ENCODE measurements at regions not wholly inside any gene's neighbourhood (a gene's known extent, or its start where the extent isn't known, plus 50 kb on each side); places are given as distances from the start of the nearest gene placed in this dataset.

DNA sequence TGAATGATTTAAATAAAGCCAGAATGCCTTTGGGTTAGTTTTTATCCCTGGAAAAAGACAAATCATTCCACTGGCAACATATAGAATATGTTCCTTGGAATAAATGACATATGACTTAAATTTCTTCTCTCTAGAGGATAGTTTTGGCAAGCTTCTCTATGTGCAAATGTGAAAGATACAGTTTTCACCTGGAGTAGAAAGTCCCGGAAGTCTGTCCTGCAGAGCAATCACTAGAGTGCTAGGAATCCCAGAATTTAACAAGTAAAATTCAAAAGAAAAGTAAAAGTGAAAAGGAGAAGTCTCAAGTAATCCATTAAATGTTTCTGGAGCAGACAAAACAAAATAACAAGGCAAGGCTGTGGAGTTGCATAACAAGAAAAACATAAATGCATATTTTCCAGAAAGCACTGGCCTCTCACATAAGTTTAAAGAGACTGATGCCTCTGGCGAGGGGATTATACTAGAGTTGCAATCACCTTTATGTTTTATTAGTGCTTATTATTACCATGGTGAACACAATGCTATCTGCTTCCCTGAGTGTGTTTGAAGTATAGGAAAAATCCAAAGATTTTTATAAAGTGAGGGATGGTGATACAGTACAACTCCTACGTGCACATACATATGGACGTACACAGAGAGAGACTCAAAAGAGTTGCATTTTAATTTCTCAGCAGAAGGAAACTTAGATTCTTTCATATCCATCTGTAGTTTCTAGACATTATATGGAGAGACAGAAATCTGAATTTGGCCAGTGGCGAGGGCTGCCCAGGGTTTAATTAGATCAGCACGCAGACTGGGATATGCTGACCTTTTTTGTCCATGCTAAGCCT lies 188.3 kb upstream of the ANKRD55 start:
- Mint-ChIP-seq H3K27ac (no peak overlapping the region), H3K27me3 (peaks cover 12% of the 10 kb centered on the region), H3K9me3 (ENCODE audit: low read depth) (peaks cover 24% of the 10 kb centered on the region), H3K36me3 (peaks cover 3% of the 10 kb centered on the region), H3K4me3 (no peak overlapping the region), H3K4me1 (no peaks in the 10 kb centered on the region)
- DNase-seq (no peak), ATAC-seq (no peak)
- CTCF ChIA-PET, result no interaction called here

DNA sequence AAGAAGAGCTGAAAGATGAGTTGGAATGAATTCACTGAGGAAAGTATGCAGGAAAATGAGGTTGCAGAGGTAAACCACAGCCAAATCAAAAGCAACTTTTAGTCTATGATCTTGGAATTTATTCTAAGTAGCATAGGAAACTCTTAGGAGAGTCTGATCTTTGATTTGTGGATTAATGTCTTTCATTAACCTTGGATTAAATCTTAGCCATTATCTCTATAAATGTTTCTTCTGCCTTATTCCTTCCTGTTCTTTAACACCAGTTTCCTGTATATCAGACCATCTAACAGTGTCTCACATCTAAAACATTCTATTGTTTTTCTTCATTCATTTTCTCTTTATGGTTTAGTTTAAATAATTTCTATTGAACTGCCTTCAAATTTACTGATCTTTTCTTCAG lies 187.2 kb upstream of the ANKRD55 start:
- Mint-ChIP-seq H3K9me3 (ENCODE audit: low read depth) (peaks cover 24% of the 10 kb centered on the region), H3K27ac (no peak overlapping the region), H3K4me1 (no peaks in the 10 kb centered on the region), H3K27me3 (peaks cover 12% of the 10 kb centered on the region), H3K4me3 (no peak overlapping the region), H3K36me3 (peaks cover 3% of the 10 kb centered on the region)
- ATAC-seq (no peak), DNase-seq (no peak)
- CTCF ChIA-PET, result no interaction called here

- Mint-ChIP-seq H3K27ac (no peak overlapping the region), H3K9me3 (ENCODE audit: low read depth) (peaks cover 24% of the 10 kb centered on the region), H3K27me3 (peaks cover 9% of the 10 kb centered on the region), H3K4me1 (no peaks in the 10 kb centered on the region), H3K4me3 (no peak overlapping the region), H3K36me3 (peaks cover 3% of the 10 kb centered on the region)
- CTCF ChIA-PET, result no interaction called here
- DNase-seq (no peak), ATAC-seq (no peak)
Observed at GRCh38 chr5:56419667-56420066, 186.5 kb upstream of the ANKRD55 start.

DNA sequence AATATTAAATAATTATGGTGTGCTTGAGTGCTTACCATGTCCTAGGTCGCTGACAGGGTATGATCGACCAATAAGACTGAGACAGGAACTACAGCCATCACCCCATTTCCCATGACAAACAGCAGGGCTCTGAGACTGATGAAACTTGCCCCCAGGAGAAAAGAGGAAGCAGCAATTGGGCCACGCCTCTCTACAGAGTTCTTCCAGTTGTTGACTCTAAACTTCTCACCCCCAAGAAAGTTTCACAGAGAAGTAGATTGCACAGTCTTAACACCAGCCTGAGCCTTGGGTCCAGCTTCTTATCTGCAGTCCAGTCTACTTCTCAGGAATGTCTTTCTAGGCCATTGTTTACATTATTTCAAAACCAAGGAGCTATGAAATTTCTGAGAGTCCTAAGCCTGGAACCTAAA lies 182.2 kb upstream of the ANKRD55 start:
- ATAC-seq, result no peak
- no peaks in the 10 kb centered on the region for H3K4me1 Mint-ChIP-seq
- peaks cover 7% of the 10 kb centered on the region for H3K27me3 Mint-ChIP-seq
- no peak for DNase-seq
- H3K9me3 Mint-ChIP-seq (ENCODE audit: low read depth), result peaks cover 21% of the 10 kb centered on the region
- CTCF ChIA-PET, result no interaction called here
- H3K27ac Mint-ChIP-seq, result no peak overlapping the region
- H3K36me3 Mint-ChIP-seq, result peaks cover 5% of the 10 kb centered on the region
- H3K4me3 Mint-ChIP-seq, result no peak overlapping the region

DNA sequence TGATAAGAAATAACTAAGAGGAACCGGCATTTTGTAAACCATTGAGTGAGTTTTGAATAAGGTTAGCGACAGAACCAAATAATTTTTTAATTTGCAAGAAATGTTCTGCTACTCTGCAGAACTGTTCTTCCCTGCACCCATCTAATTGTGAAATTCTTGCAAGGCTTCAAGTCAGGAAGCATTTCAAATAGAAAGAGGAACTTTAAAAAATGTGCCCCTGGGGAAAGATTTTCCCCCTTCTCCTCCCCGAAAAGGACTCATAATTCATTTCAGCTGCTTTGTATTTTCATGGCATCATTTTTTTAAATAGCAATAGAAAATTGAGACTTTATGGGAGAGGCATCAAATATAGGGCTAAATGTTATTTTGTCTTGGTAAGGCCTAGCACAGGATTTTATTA lies 180.9 kb upstream of the ANKRD55 start:
- no peaks in the 10 kb centered on the region for H3K4me1 Mint-ChIP-seq
- no peak for ATAC-seq
- CTCF ChIA-PET, result no interaction called here

GRCh38 chr5:56413546-56413945 lies 180.4 kb upstream of the ANKRD55 start:
- H3K9me3 Mint-ChIP-seq (ENCODE audit: low read depth), result peaks cover 9% of the 10 kb centered on the region
- DNase-seq (no peak), ATAC-seq (no peak)
- no peaks in the 10 kb centered on the region for H3K4me1 Mint-ChIP-seq
- CTCF ChIA-PET, result no interaction called here
- H3K27ac Mint-ChIP-seq, result no peak overlapping the region
- H3K36me3 Mint-ChIP-seq, result peaks cover 2% of the 10 kb centered on the region
- H3K27me3 Mint-ChIP-seq, result peaks cover 7% of the 10 kb centered on the region
- no peak overlapping the region for H3K4me3 Mint-ChIP-seq

More for the DNA sequence above, 180.9 kb upstream of the ANKRD55 start:
- Mint-ChIP-seq H3K27me3 (peaks cover 7% of the 10 kb centered on the region), H3K36me3 (peaks cover 2% of the 10 kb centered on the region), H3K9me3 (ENCODE audit: low read depth) (peaks cover 15% of the 10 kb centered on the region), H3K27ac (no peak overlapping the region), H3K4me3 (no peak overlapping the region)
- no peak for DNase-seq

- CTCF ChIA-PET, result no interaction called here
- H3K9me3 Mint-ChIP-seq (ENCODE audit: low read depth), result peaks cover 4% of the 10 kb centered on the region
- H3K36me3 Mint-ChIP-seq, result peaks cover 2% of the 10 kb centered on the region
- no peak overlapping the region for H3K4me3 Mint-ChIP-seq
- no peak overlapping the region for H3K27ac Mint-ChIP-seq
- no peak for DNase-seq
- ATAC-seq, result no peak
- H3K27me3 Mint-ChIP-seq, result peaks cover 4% of the 10 kb centered on the region
- no peaks in the 10 kb centered on the region for H3K4me1 Mint-ChIP-seq
Observed at GRCh38 chr5:56412601-56413379, 179.7 kb upstream of the ANKRD55 start.

- CTCF ChIA-PET, result no interaction called here
- no peak for ATAC-seq
- Mint-ChIP-seq H3K36me3 (peaks cover 2% of the 10 kb centered on the region), H3K27ac (no peak overlapping the region), H3K4me3 (no peak overlapping the region), H3K9me3 (ENCODE audit: low read depth) (no peaks in the 10 kb centered on the region), H3K27me3 (no peaks in the 10 kb centered on the region), H3K4me1 (no peaks in the 10 kb centered on the region)
- no peak for DNase-seq
Observed at GRCh38 chr5:56410696-56411095, 177.6 kb upstream of the ANKRD55 start.

DNA sequence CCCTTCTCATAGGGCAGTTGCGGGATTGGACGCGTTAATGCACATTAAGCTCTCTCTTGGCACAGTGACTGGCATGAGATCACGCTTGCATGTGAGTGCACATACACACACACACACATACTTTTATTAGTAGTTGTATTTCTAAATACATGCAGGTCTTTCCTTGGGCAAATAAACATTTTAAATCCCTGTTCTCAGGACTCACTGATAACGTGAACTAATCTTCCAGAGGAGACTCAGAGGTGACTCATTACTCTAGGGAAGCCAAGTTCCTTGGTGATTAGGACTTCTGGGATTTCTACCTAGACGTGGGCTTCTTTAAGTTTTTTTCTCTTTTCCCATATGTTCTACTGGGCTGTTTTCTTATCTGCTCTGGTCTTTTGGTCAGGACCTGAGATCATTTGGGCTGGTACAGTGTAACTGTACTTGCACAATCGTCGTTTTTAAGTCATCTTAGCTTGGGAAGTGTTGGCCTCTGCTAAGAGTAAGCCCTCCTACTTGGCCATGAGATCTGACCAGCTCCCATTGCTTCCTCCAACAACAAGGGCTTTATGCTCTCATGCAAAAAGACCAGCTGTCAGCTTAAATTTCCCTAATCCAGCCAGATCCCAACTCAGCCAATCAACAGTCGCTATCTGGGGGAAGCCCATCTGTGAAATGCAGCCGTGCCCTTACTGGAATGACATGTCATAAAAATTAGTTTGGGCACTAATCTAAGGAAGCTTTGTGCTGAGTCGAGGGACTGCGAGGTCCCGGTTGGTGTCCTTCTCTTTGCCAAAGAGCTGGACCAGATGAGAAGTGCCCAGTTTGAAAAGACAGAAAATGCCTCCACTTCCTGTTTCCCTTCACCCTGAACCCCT lies 176.4 kb upstream of the ANKRD55 start:
- H3K4me1 Mint-ChIP-seq, result no peaks in the 10 kb centered on the region
- no peak overlapping the region for H3K4me3 Mint-ChIP-seq
- DNase-seq (no peak), ATAC-seq (no peak)
- no peaks in the 10 kb centered on the region for H3K9me3 Mint-ChIP-seq (ENCODE audit: low read depth)
- H3K27me3 Mint-ChIP-seq, result no peaks in the 10 kb centered on the region
- peaks cover 2% of the 10 kb centered on the region for H3K36me3 Mint-ChIP-seq
- no peak overlapping the region for H3K27ac Mint-ChIP-seq
- CTCF ChIA-PET, result no interaction called here

- no peaks in the 10 kb centered on the region for H3K4me1 Mint-ChIP-seq
- H3K27me3 Mint-ChIP-seq, result peaks cover 3% of the 10 kb centered on the region
- no peaks in the 10 kb centered on the region for H3K36me3 Mint-ChIP-seq
- H3K27ac Mint-ChIP-seq, result no peak overlapping the region
- DNase-seq (no peak), ATAC-seq (no peak)
- CTCF ChIA-PET, result no interaction called here
- no peaks in the 10 kb centered on the region for H3K9me3 Mint-ChIP-seq (ENCODE audit: low read depth)
- H3K4me3 Mint-ChIP-seq, result no peak overlapping the region
Observed at GRCh38 chr5:56406838-56407237, 173.7 kb upstream of the ANKRD55 start.

GRCh38 chr5:56406221-56406620 lies 173.1 kb upstream of the ANKRD55 start:
- CTCF ChIA-PET, result no interaction called here
- Mint-ChIP-seq H3K27ac (no peak overlapping the region), H3K4me1 (no peaks in the 10 kb centered on the region), H3K9me3 (ENCODE audit: low read depth) (no peaks in the 10 kb centered on the region), H3K27me3 (peaks cover 3% of the 10 kb centered on the region), H3K4me3 (no peak overlapping the region), H3K36me3 (no peaks in the 10 kb centered on the region)
- DNase-seq (no peak), ATAC-seq (no peak)

- ATAC-seq, result no peak
- Mint-ChIP-seq H3K9me3 (ENCODE audit: low read depth) (no peaks in the 10 kb centered on the region), H3K27ac (no peak overlapping the region), H3K27me3 (peaks cover 3% of the 10 kb centered on the region), H3K4me1 (no peaks in the 10 kb centered on the region), H3K36me3 (no peaks in the 10 kb centered on the region), H3K4me3 (no peak overlapping the region)
- no peak for DNase-seq
- CTCF ChIA-PET, result no interaction called here
Observed at GRCh38 chr5:56405116-56405908, 172.2 kb upstream of the ANKRD55 start.
